Neural progenitor cell (in vitro differentiated cells): ENCODE measurements at regions not wholly inside any gene's neighbourhood (a gene's known extent, or its start where the extent isn't known, plus 50 kb on each side); places are given as distances from the start of the nearest gene placed in this dataset.

Source experiments
- DNase-seq: peaks from one replicate; pipeline ENCODE4 v3.0.0-alpha.2; 2016; ENCODE audit warnings: low spot score
- H2AFZ ChIP-seq: fragments of 200-600 bp; sonication (generic); replicated peaks from 2 replicates; pipeline ENCODE4 v1.6.1; 2016; ENCODE audit warnings: antibody characterized with exemption
- H3F3A ChIP-seq: fragments of 200-600 bp; sonication (generic); 2 replicates; pipeline ENCODE4 v1.6.1; 2016; ENCODE audit warnings: antibody characterized with exemption, low read depth
- H3K27ac ChIP-seq: fragments of 200-600 bp; sonication (generic); 2 replicates; pipeline ENCODE4 v1.5.1; 2016; ENCODE audit warnings: mild to moderate bottlenecking
- H3K27me3 ChIP-seq: fragments of 200-600 bp; sonication (generic); 2 replicates; pipeline ENCODE4 v1.6.1; 2016; ENCODE audit warnings: mild to moderate bottlenecking, moderate library complexity
- H3K36me3 ChIP-seq: fragments of 200-600 bp; sonication (generic); 2 replicates; pipeline ENCODE4 v1.5.1; 2016
- H3K4me1 ChIP-seq: fragments of 200-600 bp; sonication (generic); 2 replicates; pipeline ENCODE4 v1.6.1; 2016; ENCODE audit warnings: mixed run types
- H3K4me2 ChIP-seq: fragments of 200-600 bp; sonication (generic); 2 replicates; pipeline ENCODE4 v1.6.1; 2016
- H3K4me3 ChIP-seq: fragments of 200-600 bp; sonication (generic); 2 replicates; pipeline ENCODE4 v1.5.1; 2016
- H3K79me2 ChIP-seq: fragments of 200-600 bp; sonication (generic); 2 replicates; pipeline ENCODE4 v1.6.1; 2016; ENCODE audit warnings: low read depth
- H3K9ac ChIP-seq: fragments of 200-600 bp; sonication (generic); 2 replicates; pipeline ENCODE4 v1.6.1; 2016
- H3K9me3 ChIP-seq: fragments of 200-600 bp; sonication (generic); 2 replicates; pipeline ENCODE4 v1.5.1; 2016; ENCODE audit warnings: low read depth
- H4K20me1 ChIP-seq: fragments of 200-600 bp; sonication (generic); 2 replicates; pipeline ENCODE4 v1.6.1; 2016; ENCODE audit warnings: low read depth
- H3K27ac Mint-ChIP-seq: 3 replicates; pipeline ENCODE4 v1.8.0; 2021; ENCODE audit warnings: mixed read lengths
- H3K27me3 Mint-ChIP-seq: 2 replicates; pipeline ENCODE4 v1.8.0; 2022; ENCODE audit warnings: low read depth, mild to moderate bottlenecking, inconsistent platforms, moderate library complexity, mixed read lengths; ENCODE audit not compliant: insufficient read depth
- H3K36me3 Mint-ChIP-seq: 3 replicates; pipeline ENCODE4 v1.8.0; 2021; ENCODE audit warnings: mixed read lengths
- H3K4me1 Mint-ChIP-seq: 3 replicates; pipeline ENCODE4 v1.8.0; 2021; ENCODE audit warnings: mixed read lengths
- H3K4me3 Mint-ChIP-seq: 3 replicates; pipeline ENCODE4 v1.8.0; 2021; ENCODE audit warnings: mild to moderate bottlenecking, moderate library complexity, mixed read lengths
- H3K9me3 Mint-ChIP-seq: 3 replicates; pipeline ENCODE4 v1.8.0; 2020; ENCODE audit warnings: mixed read lengths
- CTCF ChIP-seq: fragments of 200-600 bp; sonication (generic); IDR thresholded peaks from 2 replicates; pipeline ENCODE4 v1.5.1; 2017; ENCODE audit warnings: antibody characterized with exemption, mild to moderate bottlenecking
- EZH2 ChIP-seq: fragments of 200-600 bp; sonication (generic); IDR thresholded peaks from 2 replicates; pipeline ENCODE4 v1.6.1; 2017; ENCODE audit warnings: antibody characterized with exemption, mild to moderate bottlenecking, moderate library complexity
- EZH2phosphoT487 ChIP-seq: fragments of 200-600 bp; sonication (generic); IDR thresholded peaks from 2 replicates; pipeline ENCODE4 v1.6.1; 2017; ENCODE audit warnings: antibody characterized with exemption

GRCh38 chr6:53446151-53446550 lies 97.4 kb upstream of the ELOVL5 start:
- Histone ChIP-seq H3F3A (no peaks in the 10 kb centered on the region), H3K4me3 (no peak overlapping the region), H3K27me3 (no peaks in the 10 kb centered on the region), H3K4me1 (no peaks in the 10 kb centered on the region), H3K79me2 (no peaks in the 10 kb centered on the region), H2AFZ (no peak overlapping the region), H3K9me3 (no peaks in the 10 kb centered on the region), H3K27ac (no peak overlapping the region), H3K4me2 (no peak overlapping the region), H3K9ac (no peak overlapping the region), H3K36me3 (no peaks in the 10 kb centered on the region), H4K20me1 (no peaks in the 10 kb centered on the region)
- peaks cover 6% of the 10 kb centered on the region for H3K27me3 Mint-ChIP-seq
- no peak overlapping the region for H3K4me3 Mint-ChIP-seq
- H3K4me1 Mint-ChIP-seq = no peaks in the 10 kb centered on the region
- peaks cover 2% of the 10 kb centered on the region for H3K36me3 Mint-ChIP-seq
- TF ChIP-seq EZH2 (no peak), EZH2phosphoT487 (no peak), CTCF (no peak)
- peaks cover 7% of the 10 kb centered on the region for H3K9me3 Mint-ChIP-seq
- H3K27ac Mint-ChIP-seq = no peak overlapping the region
- no peak for DNase-seq

GRCh38 chr6:53441761-53442160 lies 93.0 kb upstream of the ELOVL5 start:
- no peaks in the 10 kb centered on the region for H3K27me3 Mint-ChIP-seq
- no peaks in the 10 kb centered on the region for H3K9me3 Mint-ChIP-seq
- H3K4me3 Mint-ChIP-seq = no peak overlapping the region

GRCh38 chr6:53441035-53441493 lies 92.3 kb upstream of the ELOVL5 start:
- Mint-ChIP-seq H3K9me3 (no peaks in the 10 kb centered on the region), H3K4me3 (no peak overlapping the region), H3K27me3 (no peaks in the 10 kb centered on the region), H3K36me3 (no peaks in the 10 kb centered on the region), H3K27ac (no peak overlapping the region), H3K4me1 (peaks cover 6% of the 10 kb centered on the region)
- H3K27ac ChIP-seq = no peak overlapping the region
- H2AFZ ChIP-seq = no peak overlapping the region
- no peaks in the 10 kb centered on the region for H3K36me3 ChIP-seq
- H3K4me3 ChIP-seq = no peak overlapping the region
- H3K9me3 ChIP-seq = no peaks in the 10 kb centered on the region
- no peaks in the 10 kb centered on the region for H3K4me1 ChIP-seq
- TF ChIP-seq EZH2phosphoT487 (no peak), CTCF (no peak), EZH2 (no peak)
- no peaks in the 10 kb centered on the region for H3F3A ChIP-seq
- no peak overlapping the region for H3K9ac ChIP-seq
- no peak for DNase-seq
- H4K20me1 ChIP-seq = no peaks in the 10 kb centered on the region
- no peak overlapping the region for H3K4me2 ChIP-seq
- no peaks in the 10 kb centered on the region for H3K27me3 ChIP-seq
- no peaks in the 10 kb centered on the region for H3K79me2 ChIP-seq

More at GRCh38 chr6:53441761-53442160, 93.0 kb upstream of the ELOVL5 start:
- DNase-seq = no peak
- no peaks in the 10 kb centered on the region for H3K4me1 ChIP-seq
- Mint-ChIP-seq H3K27ac (no peak overlapping the region), H3K36me3 (no peaks in the 10 kb centered on the region), H3K4me1 (peaks cover 6% of the 10 kb centered on the region)
- H2AFZ ChIP-seq = no peak overlapping the region
- no peaks in the 10 kb centered on the region for H3K9me3 ChIP-seq
- no peak overlapping the region for H3K27ac ChIP-seq
- no peaks in the 10 kb centered on the region for H3K27me3 ChIP-seq
- TF ChIP-seq EZH2 (no peak), EZH2phosphoT487 (no peak), CTCF (no peak)
- no peak overlapping the region for H3K9ac ChIP-seq
- no peaks in the 10 kb centered on the region for H4K20me1 ChIP-seq
- H3F3A ChIP-seq = no peaks in the 10 kb centered on the region
- no peaks in the 10 kb centered on the region for H3K79me2 ChIP-seq
- H3K4me2 ChIP-seq = no peak overlapping the region
- H3K4me3 ChIP-seq = no peak overlapping the region
- H3K36me3 ChIP-seq = no peaks in the 10 kb centered on the region
